Neural cell (in vitro differentiated cells): ENCODE measurements at regions not wholly inside any gene's neighbourhood (a gene's known extent, or its start where the extent isn't known, plus 50 kb on each side); places are given as distances from the start of the nearest gene placed in this dataset.

Experiments used
- H2AFZ ChIP-seq: fragments of 200-600, 300-800 bp; sonication (generic), shearing (Covaris generic); 2 replicates; pipeline ENCODE4 v1.6.0; 2014; ENCODE audit warnings: low read depth, mild to moderate bottlenecking, antibody characterized with exemption, low read length, moderate library complexity
- H3F3A ChIP-seq: fragments of 200-600 bp; shearing (Covaris generic); 2 replicates; pipeline ENCODE4 v1.6.1; 2016; ENCODE audit warnings: mild to moderate bottlenecking, moderate library complexity, mixed read lengths, antibody characterized with exemption, low read length; ENCODE audit not compliant: insufficient read depth, poor library complexity, severe bottlenecking
- H3K27ac ChIP-seq: fragments of 200-600, 300-800 bp; sonication (generic), shearing (Covaris generic); 2 replicates; pipeline ENCODE4 v1.5.1; 2014; ENCODE audit warnings: mild to moderate bottlenecking, low read length, moderate library complexity
- H3K27me3 ChIP-seq: fragments of 300-800, 200-600 bp; sonication (generic), shearing (Covaris generic); 2 replicates; pipeline ENCODE4 v1.6.0; 2014; ENCODE audit warnings: mild to moderate bottlenecking, low read depth, low read length, moderate library complexity; ENCODE audit not compliant: insufficient read depth
- H3K36me3 ChIP-seq: fragments of 300-800, 200-600 bp; sonication (generic), shearing (Covaris generic); 2 replicates; pipeline ENCODE4 v1.5.1; 2014; ENCODE audit warnings: mild to moderate bottlenecking, antibody characterized with exemption, low read length, moderate library complexity; ENCODE audit not compliant: insufficient read depth
- H3K4me2 ChIP-seq: fragments of 300-800, 200-600 bp; sonication (generic), shearing (Covaris generic); 2 replicates; pipeline ENCODE4 v1.6.0; 2014; ENCODE audit warnings: mild to moderate bottlenecking, low read length
- H3K4me3 ChIP-seq: fragments of 300-800, 200-600 bp; sonication (generic), shearing (Covaris generic); 2 replicates; pipeline ENCODE4 v1.5.1; 2014; ENCODE audit warnings: mild to moderate bottlenecking, low read length, moderate library complexity
- H3K79me2 ChIP-seq: fragments of 200-600 bp; shearing (Covaris generic); replicated peaks from 2 replicates; pipeline ENCODE4 v1.6.0; 2014; ENCODE audit warnings: mild to moderate bottlenecking, low read length, moderate library complexity; ENCODE audit not compliant: insufficient read depth
- H3K9ac ChIP-seq: fragments of 300-800, 200-600 bp; sonication (generic), shearing (Covaris generic); 2 replicates; pipeline ENCODE4 v1.6.1; 2016; ENCODE audit warnings: mild to moderate bottlenecking, low read length, mixed read lengths
- H3K9me2 ChIP-seq: fragments of 200-600 bp; shearing (Covaris generic); 2 replicates; pipeline ENCODE4 v1.6.1; 2016; ENCODE audit warnings: mild to moderate bottlenecking, low read length, mixed read lengths; ENCODE audit not compliant: insufficient read depth
- H3K9me3 ChIP-seq: fragments of 200-600, 300-800 bp; sonication (generic), shearing (Covaris generic); 2 replicates; pipeline ENCODE4 v1.6.1; 2016; ENCODE audit warnings: mild to moderate bottlenecking, mixed run types, low read length, moderate library complexity, mixed read lengths
- H4K20me1 ChIP-seq: fragments of 200-600 bp; shearing (Covaris generic); 2 replicates; pipeline ENCODE4 v1.6.1; 2016; ENCODE audit warnings: mild to moderate bottlenecking, mixed run types; ENCODE audit not compliant: insufficient read depth
- EZH2 ChIP-seq: fragments of 200-600, 300-800 bp; shearing (Covaris generic), sonication (generic); IDR thresholded peaks from 2 replicates; pipeline ENCODE4 v1.6.1; 2014; ENCODE audit warnings: antibody characterized with exemption, low read length, borderline replicate concordance, mild to moderate bottlenecking; ENCODE audit not compliant: insufficient read depth, poor library complexity, severe bottlenecking
- POLR2AphosphoS5 ChIP-seq: IDR thresholded peaks from 2 replicates; pipeline ENCODE4 v1.6.1; 2012
- SMC3 ChIP-seq: fragments of 450-650 bp; conservative IDR thresholded peaks from 2 replicates; pipeline ENCODE4 v1.6.1; 2014; ENCODE audit warnings: antibody characterized with exemption, mild to moderate bottlenecking, moderate library complexity; ENCODE audit not compliant: poor library complexity
- TAF1 ChIP-seq: IDR thresholded peaks from 2 replicates; pipeline ENCODE4 v1.6.1; 2012; ENCODE audit warnings: low read depth
- TF ChIP-seq, protein P1 (sequence below): fragments of 450-650 bp; IDR thresholded peaks from 2 replicates; pipeline ENCODE4 v1.5.1; 2014; ENCODE audit warnings: antibody characterized with exemption, mild to moderate bottlenecking, moderate library complexity; ENCODE audit not compliant: poor library complexity, severe bottlenecking
- TF ChIP-seq, protein P2 (sequence below): IDR thresholded peaks from 2 replicates; pipeline ENCODE4 v1.6.1; 2012; ENCODE audit warnings: borderline replicate concordance

DNA sequence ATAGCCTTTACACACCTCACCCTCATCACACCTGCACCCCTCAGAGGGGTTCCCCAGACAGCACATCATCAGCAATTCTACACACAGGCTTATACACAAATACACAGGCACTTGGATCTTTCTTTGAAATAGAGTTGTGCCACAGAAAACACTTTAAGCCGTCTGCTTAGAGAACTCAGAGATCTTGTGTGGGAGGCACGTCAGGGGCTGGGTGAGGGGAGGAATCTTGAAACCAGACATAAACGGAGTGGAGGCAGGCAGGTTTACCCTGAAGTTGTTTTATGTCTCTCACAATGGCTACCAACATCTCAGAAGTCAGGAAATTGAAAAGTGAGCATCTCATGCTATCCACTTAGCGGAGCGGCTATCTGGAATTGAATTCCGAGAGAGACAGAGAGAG, 151.9 kb upstream of the GJB5 start:
- Histone ChIP-seq H2AFZ (no peak overlapping the region), H3K27ac (no peak overlapping the region), H3K4me2 (no peak overlapping the region), H3F3A (no peaks in the 10 kb centered on the region), H3K9me2 (no peaks in the 10 kb centered on the region), H3K9me3 (no peaks in the 10 kb centered on the region), H3K36me3 (no peaks in the 10 kb centered on the region), H3K9ac (no peak overlapping the region), H3K27me3 (no peaks in the 10 kb centered on the region), H3K79me2 (no peaks in the 10 kb centered on the region), H4K20me1 (no peaks in the 10 kb centered on the region), H3K4me3 (no peak overlapping the region)
- no peak for TF ChIP-seq POLR2AphosphoS5
- TF ChIP-seq TAF1 = no peak

DNA sequence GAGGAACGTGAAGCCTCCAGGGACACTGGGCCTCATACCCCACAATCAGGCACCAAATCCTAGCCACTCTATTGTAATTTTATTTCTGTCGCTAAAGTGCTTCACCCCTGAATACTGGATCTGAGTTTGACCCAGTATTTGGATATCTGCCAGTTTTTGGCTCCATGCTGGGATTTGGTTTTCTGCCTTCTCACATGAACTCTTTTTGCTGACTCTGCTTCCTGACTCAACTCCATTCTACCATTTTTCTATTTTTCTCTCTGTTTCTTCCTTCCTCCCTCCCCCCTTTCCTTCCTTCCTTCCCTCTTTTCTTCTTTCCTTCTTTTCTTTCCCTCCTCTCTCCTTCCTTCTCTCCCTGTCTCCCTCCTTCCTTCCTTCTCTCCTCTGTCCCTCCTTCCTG, 151.3 kb upstream of the GJB5 start:
- Histone ChIP-seq H3K27me3 (no peaks in the 10 kb centered on the region), H4K20me1 (no peaks in the 10 kb centered on the region), H3K27ac (no peak overlapping the region), H3K79me2 (no peaks in the 10 kb centered on the region), H3K4me3 (no peak overlapping the region), H3F3A (no peaks in the 10 kb centered on the region), H2AFZ (no peak overlapping the region), H3K9me3 (no peaks in the 10 kb centered on the region), H3K9me2 (no peaks in the 10 kb centered on the region), H3K36me3 (no peaks in the 10 kb centered on the region), H3K4me2 (no peak overlapping the region), H3K9ac (no peak overlapping the region)
- no peak for TF ChIP-seq SMC3
- TF ChIP-seq, protein P1, sequence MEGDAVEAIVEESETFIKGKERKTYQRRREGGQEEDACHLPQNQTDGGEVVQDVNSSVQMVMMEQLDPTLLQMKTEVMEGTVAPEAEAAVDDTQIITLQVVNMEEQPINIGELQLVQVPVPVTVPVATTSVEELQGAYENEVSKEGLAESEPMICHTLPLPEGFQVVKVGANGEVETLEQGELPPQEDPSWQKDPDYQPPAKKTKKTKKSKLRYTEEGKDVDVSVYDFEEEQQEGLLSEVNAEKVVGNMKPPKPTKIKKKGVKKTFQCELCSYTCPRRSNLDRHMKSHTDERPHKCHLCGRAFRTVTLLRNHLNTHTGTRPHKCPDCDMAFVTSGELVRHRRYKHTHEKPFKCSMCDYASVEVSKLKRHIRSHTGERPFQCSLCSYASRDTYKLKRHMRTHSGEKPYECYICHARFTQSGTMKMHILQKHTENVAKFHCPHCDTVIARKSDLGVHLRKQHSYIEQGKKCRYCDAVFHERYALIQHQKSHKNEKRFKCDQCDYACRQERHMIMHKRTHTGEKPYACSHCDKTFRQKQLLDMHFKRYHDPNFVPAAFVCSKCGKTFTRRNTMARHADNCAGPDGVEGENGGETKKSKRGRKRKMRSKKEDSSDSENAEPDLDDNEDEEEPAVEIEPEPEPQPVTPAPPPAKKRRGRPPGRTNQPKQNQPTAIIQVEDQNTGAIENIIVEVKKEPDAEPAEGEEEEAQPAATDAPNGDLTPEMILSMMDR = no peak

DNA sequence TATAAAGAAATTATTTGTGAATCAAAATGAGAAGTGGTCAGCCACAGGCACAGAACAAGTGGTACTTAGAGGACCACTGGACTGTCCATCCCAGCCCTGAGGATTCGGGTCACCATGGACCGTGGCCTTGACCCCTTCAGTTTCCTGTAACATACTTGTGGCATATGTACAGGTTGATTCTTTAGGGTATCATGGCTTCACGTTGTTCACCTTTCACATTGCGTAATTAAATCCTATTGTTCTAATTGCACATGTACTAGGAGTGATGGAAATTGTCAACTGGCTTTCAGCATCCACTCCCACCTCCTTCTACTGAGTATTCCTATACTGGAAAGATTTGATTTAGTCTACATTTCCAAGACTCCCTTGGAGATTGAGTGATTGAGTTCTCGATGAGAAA, 148.3 kb upstream of the GJB5 start:
- TF ChIP-seq TAF1 = no peak
- TF ChIP-seq, protein P1 = no peak
- TF ChIP-seq EZH2 = no peak
- no peak for TF ChIP-seq POLR2AphosphoS5
- TF ChIP-seq, protein P2, sequence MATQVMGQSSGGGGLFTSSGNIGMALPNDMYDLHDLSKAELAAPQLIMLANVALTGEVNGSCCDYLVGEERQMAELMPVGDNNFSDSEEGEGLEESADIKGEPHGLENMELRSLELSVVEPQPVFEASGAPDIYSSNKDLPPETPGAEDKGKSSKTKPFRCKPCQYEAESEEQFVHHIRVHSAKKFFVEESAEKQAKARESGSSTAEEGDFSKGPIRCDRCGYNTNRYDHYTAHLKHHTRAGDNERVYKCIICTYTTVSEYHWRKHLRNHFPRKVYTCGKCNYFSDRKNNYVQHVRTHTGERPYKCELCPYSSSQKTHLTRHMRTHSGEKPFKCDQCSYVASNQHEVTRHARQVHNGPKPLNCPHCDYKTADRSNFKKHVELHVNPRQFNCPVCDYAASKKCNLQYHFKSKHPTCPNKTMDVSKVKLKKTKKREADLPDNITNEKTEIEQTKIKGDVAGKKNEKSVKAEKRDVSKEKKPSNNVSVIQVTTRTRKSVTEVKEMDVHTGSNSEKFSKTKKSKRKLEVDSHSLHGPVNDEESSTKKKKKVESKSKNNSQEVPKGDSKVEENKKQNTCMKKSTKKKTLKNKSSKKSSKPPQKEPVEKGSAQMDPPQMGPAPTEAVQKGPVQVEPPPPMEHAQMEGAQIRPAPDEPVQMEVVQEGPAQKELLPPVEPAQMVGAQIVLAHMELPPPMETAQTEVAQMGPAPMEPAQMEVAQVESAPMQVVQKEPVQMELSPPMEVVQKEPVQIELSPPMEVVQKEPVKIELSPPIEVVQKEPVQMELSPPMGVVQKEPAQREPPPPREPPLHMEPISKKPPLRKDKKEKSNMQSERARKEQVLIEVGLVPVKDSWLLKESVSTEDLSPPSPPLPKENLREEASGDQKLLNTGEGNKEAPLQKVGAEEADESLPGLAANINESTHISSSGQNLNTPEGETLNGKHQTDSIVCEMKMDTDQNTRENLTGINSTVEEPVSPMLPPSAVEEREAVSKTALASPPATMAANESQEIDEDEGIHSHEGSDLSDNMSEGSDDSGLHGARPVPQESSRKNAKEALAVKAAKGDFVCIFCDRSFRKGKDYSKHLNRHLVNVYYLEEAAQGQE = peak; percentile 20
- Histone ChIP-seq H3K36me3 (no peaks in the 10 kb centered on the region), H4K20me1 (no peaks in the 10 kb centered on the region), H3F3A (no peaks in the 10 kb centered on the region), H3K9me3 (no peaks in the 10 kb centered on the region), H3K79me2 (no peaks in the 10 kb centered on the region), H3K9ac (no peak overlapping the region), H3K27ac (no peak overlapping the region), H2AFZ (no peak overlapping the region), H3K4me3 (no peak overlapping the region), H3K27me3 (no peaks in the 10 kb centered on the region), H3K4me2 (no peak overlapping the region), H3K9me2 (no peaks in the 10 kb centered on the region)
